Thyroid gland (tissue), 4 donors: ENCODE measurements at regions not wholly inside any gene's neighbourhood (a gene's known extent, or its start where the extent isn't known, plus 50 kb on each side); places are given as distances from the start of the nearest gene placed in this dataset.
"Not testable (repeated sequence)": the region's sequence is repeated elsewhere in the genome, so short reads cannot be mapped to it uniquely, and the experiment has no call there.

Source experiments
- CTCF ChIP-seq, 6 experiments: fragments of 200-600 bp in 3 of 6; fragments of 450-650 bp in 3 of 6; sonication (generic) in 3 of 6; IDR thresholded peaks; one replicate each; pipeline ENCODE4 v1.5.1; 2016 to 2019; ENCODE audit warnings: antibody characterized with exemption in 6 of 6, mild to moderate bottlenecking in 2 of 6, inconsistent platforms in 1 of 6, moderate library complexity in 1 of 6
- POLR2A ChIP-seq, 2 donors: fragments of 450-650 bp; IDR thresholded peaks; one replicate each; pipeline ENCODE4 v1.6.1; 2017; ENCODE audit warnings: antibody characterized with exemption in 2 of 2, mild to moderate bottlenecking in 2 of 2, moderate library complexity in 1 of 2

GRCh38 chr15:35700091-35700593, 154.2 kb upstream of the DPH6 start:
- TF ChIP-seq CTCF, POLR2A (IDR thresholded peaks at IDR 0.05): not testable (repeated sequence)
